Esophagus muscularis mucosa (tissue), 4 donors: ENCODE measurements at regions not wholly inside any gene's neighbourhood (a gene's known extent, or its start where the extent isn't known, plus 50 kb on each side); places are given as distances from the start of the nearest gene placed in this dataset.

Experiments used
- DNase-seq: peaks from one replicate; pipeline ENCODE4 v3.0.0-alpha.2; 2017; ENCODE audit errors: extremely low spot score
- H3K27ac ChIP-seq, 4 donors: fragments of 200-600 bp; sonication (generic); replicated peaks in 1 of 4; 1 replicate in 3 of 4; 2 replicates in 1 of 4; pipeline ENCODE4 v1.5.1; 2016 to 2019; ENCODE audit warnings: mild to moderate bottlenecking in 1 of 4
- H3K27me3 ChIP-seq, 4 donors: fragments of 200-600 bp; sonication (generic); one replicate each; pipeline versions ENCODE4 v1.5.1 to v1.6.0; 2016 to 2019
- H3K36me3 ChIP-seq, 4 donors: fragments of 200-600 bp; sonication (generic); one replicate each; pipeline ENCODE4 v1.5.1; 2016 to 2019
- H3K4me1 ChIP-seq, 4 donors: fragments of 200-600 bp; sonication (generic); one replicate each; pipeline ENCODE4 v1.5.1; 2016 to 2019
- H3K4me3 ChIP-seq, 4 donors: fragments of 200-600 bp; sonication (generic); 1 replicate in 2 of 4; 2 replicates in 2 of 4; pipeline ENCODE4 v1.5.1; 2016 to 2019; ENCODE audit warnings: mild to moderate bottlenecking in 4 of 4, moderate library complexity in 1 of 4
- H3K9me3 ChIP-seq, 4 donors: fragments of 200-600 bp; sonication (generic); 1 replicate in 3 of 4; 2 replicates in 1 of 4; pipeline ENCODE4 v1.5.1; 2016 to 2019
- CTCF ChIP-seq, 3 experiments: fragments of 200-600 bp in 2 of 3; fragments of 450-650 bp in 1 of 3; sonication (generic) in 2 of 3; IDR thresholded peaks; one replicate each; pipeline ENCODE4 v1.5.1; 2017 to 2019; ENCODE audit warnings: antibody characterized with exemption in 3 of 3, mild to moderate bottlenecking in 2 of 3, moderate library complexity in 1 of 3
- EP300 ChIP-seq: sonication (generic); formaldehyde crosslinking; IDR thresholded peaks from one replicate; pipeline ENCODE4 v1.6.1; 2017; ENCODE audit warnings: antibody characterized with exemption
- POLR2A ChIP-seq: fragments of 450-650 bp; IDR thresholded peaks from one replicate; pipeline ENCODE4 v1.6.1; 2017; ENCODE audit warnings: antibody characterized with exemption, moderate library complexity, mild to moderate bottlenecking, low read depth
- POLR2AphosphoS5 ChIP-seq, 2 donors: sonication (generic); formaldehyde crosslinking; IDR thresholded peaks; one replicate each; pipeline ENCODE4 v1.6.1; 2017; ENCODE audit warnings: antibody characterized with exemption in 2 of 2
- WGBS: methylation state at CpG from one replicate; pipeline ENCODE4 v1.1.5; 2018; 5-methylcytosine and 5-hydroxymethylcytosine counted together
- intact Hi-C: fragments of 100-400 bp; cut with DNase I; formaldehyde crosslinking; loops from one replicate; pipeline ENCODE4 v1.15.1; 2023

GRCh38 chr4:151887031-151887815, 126.4 kb upstream of the GATB start:
- H3K9me3 ChIP-seq, result peaks cover 0 to 4% (median 0%) of the 10 kb centered on the region in 4 donors
- DNase-seq, result no peak
- intact Hi-C loops, result no loop called here
- peaks cover 0 to 4% (median 0%) of the 10 kb centered on the region in 4 donors for H3K4me1 ChIP-seq
- no peak for TF ChIP-seq POLR2AphosphoS5 (IDR thresholded peaks at IDR 0.05)
- no peak for TF ChIP-seq EP300
- TF ChIP-seq CTCF (IDR thresholded peaks at IDR 0.05), result no peak
- TF ChIP-seq POLR2A, result no peak
- no peak overlapping the region for H3K27ac ChIP-seq
- WGBS, result 78% methylated on average over 9 of the region's 9 CpGs
- H3K36me3 ChIP-seq, result no peaks in the 10 kb centered on the region
- no peak overlapping the region for H3K4me3 ChIP-seq
- no peaks in the 10 kb centered on the region for H3K27me3 ChIP-seq

GRCh38 chr4:151885123-151885522, 124.3 kb upstream of the GATB start:
- 95% methylated on average over 5 of the region's 5 CpGs for WGBS
- no peak for DNase-seq
- TF ChIP-seq POLR2AphosphoS5 (IDR thresholded peaks at IDR 0.05) (no peak), EP300 (no peak), CTCF (IDR thresholded peaks at IDR 0.05) (no peak), POLR2A (no peak)
- Histone ChIP-seq H3K4me3 (no peak overlapping the region), H3K36me3 (no peaks in the 10 kb centered on the region), H3K9me3 (peaks cover 0 to 4% (median 0%) of the 10 kb centered on the region in 4 donors), H3K4me1 (peaks cover 0 to 4% (median 0%) of the 10 kb centered on the region in 4 donors), H3K27me3 (no peaks in the 10 kb centered on the region), H3K27ac (no peak overlapping the region)
- intact Hi-C loops, result no loop called here

GRCh38 chr4:151883747-151884146, 122.9 kb upstream of the GATB start:
- Histone ChIP-seq H3K27me3 (no peaks in the 10 kb centered on the region), H3K4me3 (no peak overlapping the region), H3K36me3 (no peaks in the 10 kb centered on the region), H3K27ac (no peak overlapping the region), H3K9me3 (peaks cover 0 to 4% (median 0%) of the 10 kb centered on the region in 4 donors), H3K4me1 (peaks cover 0 to 4% (median 0%) of the 10 kb centered on the region in 4 donors)
- DNase-seq, result no peak
- TF ChIP-seq CTCF (IDR thresholded peaks at IDR 0.05) (no peak), POLR2A (no peak), POLR2AphosphoS5 (IDR thresholded peaks at IDR 0.05) (no peak)
- intact Hi-C loops, result no loop called here
- WGBS, result 89% methylated on average over 4 of the region's 4 CpGs

- Histone ChIP-seq H3K27ac (no peak overlapping the region), H3K27me3 (no peaks in the 10 kb centered on the region), H3K4me1 (peaks cover 0 to 4% (median 0%) of the 10 kb centered on the region in 4 donors), H3K36me3 (no peaks in the 10 kb centered on the region), H3K4me3 (no peak overlapping the region), H3K9me3 (peaks cover 0 to 4% (median 0%) of the 10 kb centered on the region in 4 donors)
- no peak for DNase-seq
- WGBS, result 86% methylated on average over 9 of the region's 9 CpGs
- intact Hi-C loops, result no loop called here
- no peak for TF ChIP-seq CTCF (IDR thresholded peaks at IDR 0.05)
- no peak for TF ChIP-seq POLR2A
Observed at GRCh38 chr4:151882072-151882803, 121.4 kb upstream of the GATB start.
